Endothelial cell of umbilical vein (primary cell): ENCODE measurements at regions not wholly inside any gene's neighbourhood (a gene's known extent, or its start where the extent isn't known, plus 50 kb on each side); places are given as distances from the start of the nearest gene placed in this dataset.

Source experiments
- CTCF ChIP-seq, 2 donors: IDR thresholded peaks; 1 replicate in 1 of 2; 2 replicates in 1 of 2; pipeline ENCODE4 v1.5.1; 2011; ENCODE audit warnings: low read length in 2 of 2, mild to moderate bottlenecking in 2 of 2, moderate library complexity in 2 of 2, control low read depth in 1 of 2, inconsistent platforms in 1 of 2, low read depth in 1 of 2; ENCODE audit not compliant: insufficient read depth in 1 of 2; ENCODE audit errors: extremely low read depth in 1 of 2
- POLR2AphosphoS5 ChIP-seq: IDR thresholded peaks from 2 replicates; pipeline ENCODE4 v1.6.1; 2012; ENCODE audit warnings: low read depth, mild to moderate bottlenecking, control low read depth, low read length, moderate library complexity; ENCODE audit not compliant: insufficient read depth

- TF ChIP-seq CTCF (IDR thresholded peaks at IDR 0.05; ENCODE audit: extremely low read depth in 1 of 2, insufficient read depth in 1 of 2, low read depth in 1 of 2, low read length in 2 of 2), result no peak
- no peak for TF ChIP-seq POLR2AphosphoS5
Measured at GRCh38 chr1:94755675-94756074, 64.5 kb upstream of the SLC44A3 start.
